BJ (cell line): ENCODE measurements at regions not wholly inside any gene's neighbourhood (a gene's known extent, or its start where the extent isn't known, plus 50 kb on each side); places are given as distances from the start of the nearest gene placed in this dataset.

Source experiments
- CTCF ChIA-PET: fragments of 350-600 bp; formaldehyde crosslinking; extraction: SDS; loops from one replicate; lab custom pipeline; 2021; ENCODE audit warnings: antibody characterized with exemption, inconsistent platforms; lab: Yijun Ruan, JAX
- POLR2A ChIA-PET: fragments of 300-600 bp; sonication (Branson Sonifier 250); formaldehyde crosslinking; extraction: SDS; loops from one replicate; lab custom pipeline; 2021; ENCODE audit warnings: antibody characterized with exemption; lab: Charles Lee
- DNase-seq: peaks from one replicate; pipeline ENCODE4 v3.0.0-alpha.2; 2011; ENCODE audit warnings: low read depth
- H3K27me3 ChIP-seq: 2 replicates; pipeline ENCODE4 v1.6.0; 2011; ENCODE audit warnings: low read length; ENCODE audit not compliant: control insufficient read depth, insufficient read depth
- H3K36me3 ChIP-seq: 2 replicates; pipeline ENCODE4 v1.5.1; 2011; ENCODE audit warnings: low read length; ENCODE audit not compliant: control insufficient read depth, insufficient read depth
- H3K4me3 ChIP-seq: 2 replicates; pipeline ENCODE4 v1.5.1; 2011; ENCODE audit warnings: low read depth, mild to moderate bottlenecking, control low read depth, low read length
- CTCF ChIP-seq: IDR thresholded peaks from 2 replicates; pipeline ENCODE4 v1.5.1; 2011; ENCODE audit warnings: low read depth, mild to moderate bottlenecking, control low read depth, inconsistent platforms, low read length, moderate library complexity; ENCODE audit not compliant: insufficient read depth

GRCh38 chr13:87094646-87095045, 576.5 kb upstream of the SLITRK5 start:
- Histone ChIP-seq H3K36me3 (no peaks in the 10 kb centered on the region), H3K4me3 (no peak overlapping the region), H3K27me3 (no peaks in the 10 kb centered on the region)
- POLR2A ChIA-PET, result no interaction called here
- no peak for TF ChIP-seq CTCF
- DNase-seq, result no peak
- CTCF ChIA-PET, result interaction anchor here (0.6 kb wide), 1 partner anchor 1025 kb away, joined by 3 read pairs; no protein-coding TSS in a partner anchor

GRCh38 chr13:87100431-87100830, 570.7 kb upstream of the SLITRK5 start:
- no peak for TF ChIP-seq CTCF
- Histone ChIP-seq H3K4me3 (no peak overlapping the region), H3K36me3 (no peaks in the 10 kb centered on the region), H3K27me3 (no peaks in the 10 kb centered on the region)
- POLR2A ChIA-PET, result no interaction called here
- DNase-seq, result no peak
- CTCF ChIA-PET, result no interaction called here

- Histone ChIP-seq H3K4me3 (no peak overlapping the region), H3K27me3 (no peaks in the 10 kb centered on the region), H3K36me3 (no peaks in the 10 kb centered on the region)
- TF ChIP-seq CTCF, result no peak
- no peak for DNase-seq
- ChIA-PET POLR2A (no interaction called here), CTCF (no interaction called here)
Measured at GRCh38 chr13:87107651-87108050, 563.5 kb upstream of the SLITRK5 start.

GRCh38 chr13:87120476-87120875, 550.7 kb upstream of the SLITRK5 start:
- no peak overlapping the region for H3K4me3 ChIP-seq
- no peak for TF ChIP-seq CTCF
- no peaks in the 10 kb centered on the region for H3K36me3 ChIP-seq
- CTCF ChIA-PET, result no interaction called here
- POLR2A ChIA-PET, result no interaction called here
- no peaks in the 10 kb centered on the region for H3K27me3 ChIP-seq
- DNase-seq, result peak; percentile 9

GRCh38 chr13:87122551-87122950, 548.6 kb upstream of the SLITRK5 start:
- no peak for DNase-seq
- no peaks in the 10 kb centered on the region for H3K36me3 ChIP-seq
- ChIA-PET POLR2A (no interaction called here), CTCF (no interaction called here)
- no peaks in the 10 kb centered on the region for H3K27me3 ChIP-seq
- no peak overlapping the region for H3K4me3 ChIP-seq
- TF ChIP-seq CTCF, result no peak
